K562 (cell line): ENCODE measurements at regions not wholly inside any gene's neighbourhood (a gene's known extent, or its start where the extent isn't known, plus 50 kb on each side); places are given as distances from the start of the nearest gene placed in this dataset.

Source experiments
- ATAC-seq: fragments of 200-7000 bp; cut with Tn5 transposase; 3 replicates; pipeline ENCODE4 v1.9.1; 2020; ENCODE audit warnings: moderate library complexity
- BruUV-seq: library from RNA; stranded (reverse); fragments of 400-500 nt; replicated peaks from 2 replicates; lab custom pipeline; 2021; lab: Mats Ljungman, UMichigan
- CTCF ChIA-PET: fragments of 300-600 bp; formaldehyde crosslinking; extraction: SDS; loops from one replicate; lab custom pipeline; 2021; ENCODE audit warnings: low intra/inter-chr PET ratio; lab: Yijun Ruan, JAX
- POLR2A ChIA-PET: fragments of 300-600, 350-650 bp; sonication (Branson Sonifier 250); formaldehyde crosslinking; extraction: SDS; loops from one replicate; lab custom pipeline; 2021; ENCODE audit warnings: antibody characterized with exemption, inconsistent platforms; lab: Yijun Ruan, JAX
- DNase-seq, 4 experiments: peaks; one replicate each; pipeline versions ENCODE4 v3.0.0 to v3.0.0-alpha.2; 2011 to 2018; ENCODE audit warnings: low spot score in 3 of 4, mixed read lengths in 3 of 4; ENCODE audit errors: extremely low read depth in 1 of 4
- FAIRE-seq: peaks from 2 replicates; lab custom pipeline; 2011; peaks lifted over from hg19 to GRCh38; lab: Jason Lieb, UNC
- H2AFZ ChIP-seq: 2 replicates; pipeline ENCODE4 v1.6.0; 2011; ENCODE audit warnings: low read depth, low read length, control low read depth, inconsistent platforms
- H3K27ac ChIP-seq: fragments of 200-600 bp; 3 replicates; pipeline ENCODE4 v1.8.0; 2011; ENCODE audit warnings: low read depth, mild to moderate bottlenecking, control low read depth, inconsistent platforms, low read length, moderate library complexity, mixed read lengths; ENCODE audit errors: extremely low read depth
- H3K27me3 ChIP-seq, 2 experiments: fragments of 300-600 bp in 1 of 2; 2 replicates in 1 of 2; 3 replicates in 1 of 2; pipeline versions ENCODE4 v1.6.0 to v1.8.0; 2011; ENCODE audit warnings: inconsistent platforms in 2 of 2, low read length in 2 of 2, mild to moderate bottlenecking in 1 of 2, mixed read lengths in 1 of 2, moderate library complexity in 1 of 2; ENCODE audit not compliant: control insufficient read depth in 2 of 2, insufficient read depth in 2 of 2
- H3K36me3 ChIP-seq: fragments of 300-600 bp; 3 replicates; pipeline ENCODE4 v1.8.0; 2011; ENCODE audit warnings: mild to moderate bottlenecking, low read length, inconsistent platforms; ENCODE audit not compliant: control insufficient read depth, insufficient read depth
- H3K4me1 ChIP-seq, 2 experiments: fragments of 200-600 bp in 1 of 2; replicated peaks in 1 of 2; 2 replicates in 1 of 2; 3 replicates in 1 of 2; pipeline versions ENCODE4 v1.5.1 to v1.8.0; 2011; ENCODE audit warnings: inconsistent platforms in 2 of 2, low read length in 2 of 2, mild to moderate bottlenecking in 1 of 2, mixed read lengths in 1 of 2, moderate library complexity in 1 of 2; ENCODE audit not compliant: control insufficient read depth in 2 of 2, insufficient read depth in 2 of 2
- H3K4me2 ChIP-seq: 2 replicates; pipeline ENCODE4 v1.6.1; 2011; ENCODE audit warnings: low read length, control low read depth, inconsistent platforms, mixed read lengths; ENCODE audit not compliant: insufficient read depth
- H3K4me3 ChIP-seq: fragments of 200-600 bp; sonication (generic), shearing (Covaris generic); 2 replicates; pipeline ENCODE4 v1.5.1; 2016; ENCODE audit warnings: control low read depth, inconsistent platforms
- H3K79me2 ChIP-seq: fragments of 200-600 bp; 3 replicates; pipeline ENCODE4 v1.8.0; 2011; ENCODE audit warnings: low read length, inconsistent platforms; ENCODE audit not compliant: control insufficient read depth, insufficient read depth
- H3K9ac ChIP-seq, 2 experiments: 2 replicates each; pipeline versions ENCODE4 v1.6.0 to v1.6.1; 2011; ENCODE audit warnings: low read depth in 2 of 2, low read length in 2 of 2, control low read depth in 1 of 2, inconsistent platforms in 1 of 2, mild to moderate bottlenecking in 1 of 2, mixed read lengths in 1 of 2; ENCODE audit not compliant: insufficient read depth in 1 of 2
- H3K9me1 ChIP-seq: one replicate; pipeline ENCODE4 v1.6.0; 2011; ENCODE audit warnings: inconsistent platforms, mild to moderate bottlenecking, low read length, moderate library complexity; ENCODE audit not compliant: control insufficient read depth, insufficient read depth
- H3K9me3 ChIP-seq: replicated peaks from 2 replicates; pipeline ENCODE4 v1.5.1; 2011; ENCODE audit warnings: low read depth, low read length, inconsistent platforms; ENCODE audit not compliant: control insufficient read depth, insufficient read depth
- H4K20me1 ChIP-seq: replicated peaks from 2 replicates; pipeline ENCODE4 v1.6.1; 2011; ENCODE audit warnings: low read length, inconsistent platforms, mixed read lengths; ENCODE audit not compliant: control insufficient read depth, insufficient read depth
- KLF6 ChIP-seq: fragments of 250-450 bp; sonication (Bioruptor Pico); IDR thresholded peaks from 2 replicates; pipeline ENCODE4 v1.4.0; 2020; ENCODE audit warnings: mild to moderate bottlenecking, moderate library complexity, borderline replicate concordance
- MYC ChIP-seq, 2 experiments: fragments of 250-450 bp in 1 of 2; sonication (Bioruptor Pico) in 1 of 2; IDR thresholded peaks; 2 replicates each; pipeline versions ENCODE4 v1.5.1 to v1.6.1; 2012 to 2021; ENCODE audit warnings: low read depth in 2 of 2, borderline replicate concordance in 1 of 2, improper control_type of control experiment in 1 of 2, low read length in 1 of 2, mild to moderate bottlenecking in 1 of 2, moderate library complexity in 1 of 2
- NBN ChIP-seq: fragments of 450-650 bp; IDR thresholded peaks from 2 replicates; pipeline ENCODE4 v1.6.1; 2016; ENCODE audit warnings: low read depth, mild to moderate bottlenecking
- NR4A1 ChIP-seq, 2 experiments: fragments of 250-450 bp in 1 of 2; fragments of 450-650 bp in 1 of 2; sonication (Bioruptor Pico) in 1 of 2; IDR thresholded peaks; 2 replicates each; pipeline versions ENCODE4 v1.4.0 to v1.6.1; 2016 to 2020; ENCODE audit warnings: mild to moderate bottlenecking in 2 of 2, missing compliant biosample characterization in 1 of 2, missing genetic modification characterization in 1 of 2, moderate library complexity in 1 of 2
- ZNF232 ChIP-seq: sonication (generic); formaldehyde crosslinking; IDR thresholded peaks from 2 replicates; pipeline ENCODE4 v1.8.0; 2022; ENCODE audit warnings: mild to moderate bottlenecking, missing genetic modification reagents
- WGBS: fragments of 100-300 bp; shearing (Covaris generic); methylation state at CpG from one replicate; pipeline ENCODE4 v1.1.6; 2016; ENCODE audit warnings: low coverage, mixed read lengths; ENCODE audit not compliant: insufficient coverage; ENCODE audit errors: missing lambda C conversion rate; 5-methylcytosine and 5-hydroxymethylcytosine counted together
- in situ Hi-C: fragments of 300-500 bp; cut with MboI; formaldehyde crosslinking; loops from 4 replicates; pipeline ENCODE4 v1.15.0; 2018; ENCODE audit warnings: inconsistent platforms, mixed read lengths
- intact Hi-C: fragments of 100-400 bp; cut with micrococcal nuclease; formaldehyde crosslinking; loops from 2 replicates; pipeline ENCODE4 v1.14.2; 2022
- TF ChIP-seq, protein P1 (sequence below): sonication (generic); formaldehyde crosslinking; IDR thresholded peaks from 2 replicates; pipeline ENCODE4 v1.8.0; 2023; ENCODE audit warnings: mild to moderate bottlenecking, missing genetic modification reagents
- TF ChIP-seq, protein P2 (sequence below): sonication (generic); formaldehyde crosslinking; IDR thresholded peaks from 2 replicates; pipeline ENCODE4 v1.5.0; 2020; ENCODE audit warnings: missing genetic modification reagents

DNA sequence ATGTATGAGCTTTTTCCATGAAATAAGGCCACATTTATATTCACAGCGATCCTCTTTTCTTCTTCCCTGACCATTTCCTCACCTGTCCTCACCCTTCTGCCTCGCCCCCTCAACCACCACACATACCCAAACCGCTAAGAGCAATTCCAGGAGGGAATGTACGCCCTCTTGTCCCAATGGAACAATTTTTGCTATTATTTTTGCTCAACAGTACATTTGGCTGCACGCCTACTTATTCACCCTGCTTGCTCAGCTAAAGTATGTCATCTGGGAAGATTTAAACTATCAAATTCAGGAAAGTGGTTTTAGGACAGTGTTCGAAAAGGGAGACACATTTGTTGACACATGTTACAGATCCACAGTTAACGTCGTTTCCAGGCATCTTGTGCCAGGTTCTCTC, 252.7 kb downstream of the NEBL start:
- H3K4me1 ChIP-seq = no peaks in the 10 kb centered on the region
- TF ChIP-seq NR4A1 (CRISPR knock-in tag; IDR thresholded peaks at IDR 0.05) = no peak
- no peak for TF ChIP-seq NR4A1 (tag; IDR thresholded peaks at IDR 0.05)
- TF ChIP-seq MYC (IDR thresholded peaks at IDR 0.05; ENCODE audit: low read depth, low read length) = no peak
- no peak for TF ChIP-seq MYC (CRISPR knock-in tag; IDR thresholded peaks at IDR 0.05; ENCODE audit: borderline replicate concordance, low read depth)
- no peak for TF ChIP-seq KLF6 (CRISPR knock-in tag)
- TF ChIP-seq ZNF232 = no peak
- TF ChIP-seq, protein P1, sequence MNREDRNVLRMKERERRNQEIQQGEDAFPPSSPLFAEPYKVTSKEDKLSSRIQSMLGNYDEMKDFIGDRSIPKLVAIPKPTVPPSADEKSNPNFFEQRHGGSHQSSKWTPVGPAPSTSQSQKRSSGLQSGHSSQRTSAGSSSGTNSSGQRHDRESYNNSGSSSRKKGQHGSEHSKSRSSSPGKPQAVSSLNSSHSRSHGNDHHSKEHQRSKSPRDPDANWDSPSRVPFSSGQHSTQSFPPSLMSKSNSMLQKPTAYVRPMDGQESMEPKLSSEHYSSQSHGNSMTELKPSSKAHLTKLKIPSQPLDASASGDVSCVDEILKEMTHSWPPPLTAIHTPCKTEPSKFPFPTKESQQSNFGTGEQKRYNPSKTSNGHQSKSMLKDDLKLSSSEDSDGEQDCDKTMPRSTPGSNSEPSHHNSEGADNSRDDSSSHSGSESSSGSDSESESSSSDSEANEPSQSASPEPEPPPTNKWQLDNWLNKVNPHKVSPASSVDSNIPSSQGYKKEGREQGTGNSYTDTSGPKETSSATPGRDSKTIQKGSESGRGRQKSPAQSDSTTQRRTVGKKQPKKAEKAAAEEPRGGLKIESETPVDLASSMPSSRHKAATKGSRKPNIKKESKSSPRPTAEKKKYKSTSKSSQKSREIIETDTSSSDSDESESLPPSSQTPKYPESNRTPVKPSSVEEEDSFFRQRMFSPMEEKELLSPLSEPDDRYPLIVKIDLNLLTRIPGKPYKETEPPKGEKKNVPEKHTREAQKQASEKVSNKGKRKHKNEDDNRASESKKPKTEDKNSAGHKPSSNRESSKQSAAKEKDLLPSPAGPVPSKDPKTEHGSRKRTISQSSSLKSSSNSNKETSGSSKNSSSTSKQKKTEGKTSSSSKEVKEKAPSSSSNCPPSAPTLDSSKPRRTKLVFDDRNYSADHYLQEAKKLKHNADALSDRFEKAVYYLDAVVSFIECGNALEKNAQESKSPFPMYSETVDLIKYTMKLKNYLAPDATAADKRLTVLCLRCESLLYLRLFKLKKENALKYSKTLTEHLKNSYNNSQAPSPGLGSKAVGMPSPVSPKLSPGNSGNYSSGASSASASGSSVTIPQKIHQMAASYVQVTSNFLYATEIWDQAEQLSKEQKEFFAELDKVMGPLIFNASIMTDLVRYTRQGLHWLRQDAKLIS = no peak
- TF ChIP-seq, protein P2, sequence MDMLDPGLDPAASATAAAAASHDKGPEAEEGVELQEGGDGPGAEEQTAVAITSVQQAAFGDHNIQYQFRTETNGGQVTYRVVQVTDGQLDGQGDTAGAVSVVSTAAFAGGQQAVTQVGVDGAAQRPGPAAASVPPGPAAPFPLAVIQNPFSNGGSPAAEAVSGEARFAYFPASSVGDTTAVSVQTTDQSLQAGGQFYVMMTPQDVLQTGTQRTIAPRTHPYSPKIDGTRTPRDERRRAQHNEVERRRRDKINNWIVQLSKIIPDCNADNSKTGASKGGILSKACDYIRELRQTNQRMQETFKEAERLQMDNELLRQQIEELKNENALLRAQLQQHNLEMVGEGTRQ (CRISPR knock-in tag) = no peak
- no peak for TF ChIP-seq NBN
- TF ChIP-seq, all 486 proteins: peak for 0
- Histone ChIP-seq H3K79me2 (no peaks in the 10 kb centered on the region), H3K9me3 (no peaks in the 10 kb centered on the region), H3K27me3 (no peaks in the 10 kb centered on the region), H3K27ac (no peak overlapping the region), H2AFZ (no peak overlapping the region), H4K20me1 (no peaks in the 10 kb centered on the region), H3K9me1 (no peaks in the 10 kb centered on the region), H3K4me2 (no peak overlapping the region), H3K4me3 (no peak overlapping the region), H3K36me3 (no peaks in the 10 kb centered on the region), H3K9ac (no peak overlapping the region)
- POLR2A ChIA-PET = no interaction called here
- CTCF ChIA-PET = no interaction called here
- in situ Hi-C loops (no loop called here), intact Hi-C loops (no loop called here)
- FAIRE-seq (no peak), DNase-seq (no peak), ATAC-seq (no peak)
- BruUV-seq = no TSS peak
- WGBS = 1% methylated on average over 8 of the region's 8 CpGs
